ENCODE measurements at regions not wholly inside any gene's neighbourhood (a gene's known extent, or its start where the extent isn't known, plus 50 kb on each side); places are given as distances from the start of the nearest gene placed in this dataset.
"Not testable (repeated sequence)": the region's sequence is repeated elsewhere in the genome, so short reads cannot be mapped to it uniquely, and the experiment has no call there.

DNA sequence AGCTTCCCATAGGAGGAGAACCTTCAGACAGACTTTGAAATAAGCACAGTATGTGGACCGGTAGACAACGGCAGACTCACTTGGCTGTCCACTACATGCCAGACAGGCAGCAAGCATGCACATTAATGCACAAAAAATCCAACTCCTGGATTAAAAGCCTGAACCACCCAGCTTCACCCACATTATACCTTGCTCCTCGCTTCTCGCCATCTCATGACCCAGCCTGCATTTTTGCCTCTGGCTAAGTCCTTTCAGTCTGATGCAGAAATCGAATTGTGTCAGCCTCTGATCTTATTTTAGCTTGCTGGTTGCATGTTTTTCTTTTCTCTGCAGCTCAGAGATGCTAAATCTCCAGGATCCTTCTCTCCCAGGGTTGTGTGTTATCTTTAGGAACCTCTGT, 358.7 kb downstream of the RFC3 start:
- no peak for DNase-seq

DNA sequence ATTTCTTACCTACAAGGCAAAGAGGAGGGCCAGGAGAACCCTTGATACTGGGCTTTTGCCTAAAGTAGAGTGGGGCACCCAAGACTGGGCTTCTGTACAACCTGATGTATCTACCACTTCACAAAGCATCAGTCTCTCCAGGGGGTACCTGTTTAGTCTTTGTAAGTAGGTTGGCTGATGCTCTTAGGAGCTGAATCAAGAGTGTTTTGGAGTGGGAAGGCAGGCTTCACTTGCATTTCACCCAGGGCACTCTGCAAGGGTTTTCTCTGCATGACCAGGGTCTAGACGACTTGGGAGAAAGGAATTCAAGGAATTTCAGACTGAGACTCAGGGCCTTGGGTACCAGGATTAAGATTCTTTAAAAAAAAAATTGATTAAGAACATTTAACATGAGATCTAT, 361.5 kb downstream of the RFC3 start:
- no peak for DNase-seq

DNA sequence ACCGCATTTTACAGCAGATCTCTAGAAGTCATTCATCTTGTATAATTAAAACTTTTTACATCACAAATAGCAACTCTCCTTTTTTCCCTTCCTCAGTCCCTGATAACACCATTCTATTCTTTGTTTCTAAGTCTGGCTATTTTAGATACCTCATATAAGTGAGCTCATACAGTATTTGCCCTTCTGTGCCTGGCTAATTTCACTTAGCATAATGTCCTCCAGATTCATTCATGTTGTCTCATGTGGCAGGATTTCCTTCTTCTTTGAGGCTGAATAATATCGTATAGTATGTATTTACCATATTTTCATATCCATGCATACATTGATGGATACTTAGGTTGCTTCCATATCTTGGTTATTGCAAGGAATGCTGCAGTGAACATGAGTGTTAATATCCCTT, 362.0 kb downstream of the RFC3 start:
- DNase-seq = no peak

DNA sequence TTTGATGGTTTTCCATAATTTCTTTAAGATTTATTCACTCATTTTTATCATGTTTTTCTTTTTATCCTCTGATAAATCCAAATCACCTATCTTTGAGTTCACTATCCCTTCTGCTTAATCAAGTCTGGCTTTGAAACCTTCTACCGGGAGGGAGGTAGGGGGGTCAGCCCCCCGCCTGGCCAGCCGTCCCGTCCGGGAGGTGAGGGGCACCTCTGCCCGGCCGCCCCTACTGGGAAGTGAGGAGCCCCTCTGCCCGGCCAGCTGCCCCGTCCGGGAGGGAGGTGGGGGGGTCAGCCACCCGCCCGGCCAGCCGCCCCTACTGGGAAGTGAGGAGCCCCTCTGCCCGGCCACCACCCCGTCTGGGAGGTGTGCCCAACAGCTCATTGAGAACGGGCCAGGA, 363.3 kb downstream of the RFC3 start:
- DNase-seq = not testable (repeated sequence)

DNA sequence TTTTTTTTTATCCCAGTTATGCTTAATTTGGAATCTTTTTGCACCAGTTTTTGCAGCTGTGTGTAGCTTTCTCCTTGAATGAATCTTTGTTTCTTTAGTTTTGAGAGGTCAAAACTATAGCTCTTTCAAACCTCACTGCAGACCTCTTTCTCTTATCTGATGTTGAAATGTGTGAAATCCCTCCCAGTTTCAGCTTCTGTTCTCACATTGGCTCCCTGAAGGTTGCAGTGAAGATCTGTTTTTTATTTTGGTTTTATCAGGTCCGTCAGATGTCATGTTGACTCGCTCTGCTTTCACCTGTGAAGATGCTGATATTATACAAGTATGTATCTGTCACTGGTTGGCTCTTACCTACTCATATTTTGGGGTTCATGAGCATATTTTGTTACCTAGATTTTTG, 372.0 kb downstream of the RFC3 start:
- no peak for DNase-seq

DNA sequence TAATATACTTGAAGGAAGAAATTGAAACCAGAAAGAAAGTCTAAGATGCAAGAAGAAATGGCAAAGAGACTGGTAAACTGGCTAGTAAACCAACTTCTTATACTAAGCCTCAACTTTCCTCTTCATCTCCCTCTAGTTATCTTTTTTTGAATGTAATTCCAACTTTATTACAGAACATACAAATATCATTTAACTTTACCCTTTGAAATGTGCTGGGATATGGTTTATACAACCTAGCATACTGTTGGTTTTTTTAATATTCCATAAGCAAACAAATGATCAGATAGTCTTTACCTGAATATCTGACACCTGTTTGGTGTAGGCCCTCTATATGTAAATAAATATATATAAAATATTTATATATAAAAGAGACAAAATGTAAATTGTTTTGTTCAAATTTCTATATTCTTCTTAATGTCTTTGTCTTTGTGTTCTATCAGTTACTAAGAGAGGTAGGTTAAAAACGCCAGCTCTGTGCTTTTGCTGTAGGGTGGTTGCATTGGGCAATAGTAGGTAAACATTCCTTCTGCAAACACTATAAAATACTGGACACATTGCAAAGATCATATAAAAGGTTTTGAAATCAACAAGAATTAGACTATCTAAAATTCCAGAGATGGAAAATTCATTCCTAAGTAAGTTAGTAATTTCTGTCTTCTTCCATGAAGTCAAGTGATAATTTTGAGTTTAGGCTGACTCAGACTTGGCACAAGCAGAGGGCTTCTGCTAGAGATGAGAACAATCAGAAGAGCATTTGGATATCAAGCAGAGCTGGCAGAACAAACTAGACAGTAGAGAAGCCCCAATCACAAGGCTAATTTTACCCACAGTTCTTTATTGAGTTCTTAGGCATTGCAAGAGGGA, 383.3 kb downstream of the RFC3 start:
- peak; percentile 24 for DNase-seq

DNA sequence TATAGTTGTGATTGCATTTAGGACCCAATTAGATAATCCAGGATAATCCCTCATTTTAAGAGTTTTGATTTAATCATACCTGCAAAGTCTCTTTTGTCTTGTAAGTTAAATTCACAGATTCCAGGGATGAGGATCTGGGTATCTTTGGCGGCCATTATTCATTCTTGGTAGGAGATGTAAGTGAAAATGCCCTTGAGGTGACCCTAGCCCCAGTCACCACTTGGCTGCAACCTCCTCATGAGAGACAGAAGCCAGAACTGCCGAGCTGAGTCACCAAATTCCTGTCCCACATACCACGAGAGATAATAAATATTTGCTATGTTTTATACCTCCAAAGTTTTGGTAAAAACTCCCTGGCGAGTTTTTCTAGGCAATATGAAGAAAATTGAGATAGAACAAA, 389.4 kb downstream of the RFC3 start:
- no peak for DNase-seq

DNA sequence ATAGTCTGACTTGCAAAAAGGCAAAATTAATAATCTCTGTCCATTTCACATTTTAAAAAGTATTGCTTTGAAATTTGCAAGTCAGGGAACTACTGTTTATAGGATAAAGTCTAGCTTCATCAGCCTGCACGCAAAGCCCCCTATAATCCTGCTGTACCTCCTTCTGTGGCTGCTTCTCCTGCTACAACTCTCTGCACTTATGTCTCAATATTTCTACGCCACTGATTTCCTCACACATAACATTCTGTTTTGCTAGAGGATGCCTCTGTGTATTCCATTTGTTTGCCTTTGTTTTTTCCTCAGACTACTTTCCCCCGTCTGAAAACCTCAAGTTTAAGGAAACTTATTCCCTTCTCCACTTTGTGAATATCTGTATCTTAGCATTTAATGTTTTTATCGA, 389.9 kb downstream of the RFC3 start:
- DNase-seq = no peak

DNA sequence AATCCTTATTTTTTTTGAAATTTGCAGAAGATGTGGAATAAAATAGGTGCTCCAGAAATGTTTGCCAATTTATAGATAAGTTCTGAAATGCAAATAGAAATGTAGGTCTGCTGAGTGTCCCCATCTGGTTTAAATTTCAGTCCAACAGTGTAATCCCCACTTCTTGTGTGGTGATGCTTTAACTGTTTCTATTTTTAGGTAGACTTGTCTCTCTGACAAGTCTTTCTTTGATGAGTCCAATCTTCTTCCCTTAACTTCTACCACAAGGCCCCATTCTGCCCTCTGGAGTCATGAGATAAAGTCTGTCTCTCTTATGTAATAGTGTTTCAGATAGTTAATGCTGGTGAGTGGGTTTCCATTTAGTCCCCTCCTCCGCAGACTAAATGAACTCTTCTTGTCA, 390.4 kb downstream of the RFC3 start:
- DNase-seq = no peak

DNA sequence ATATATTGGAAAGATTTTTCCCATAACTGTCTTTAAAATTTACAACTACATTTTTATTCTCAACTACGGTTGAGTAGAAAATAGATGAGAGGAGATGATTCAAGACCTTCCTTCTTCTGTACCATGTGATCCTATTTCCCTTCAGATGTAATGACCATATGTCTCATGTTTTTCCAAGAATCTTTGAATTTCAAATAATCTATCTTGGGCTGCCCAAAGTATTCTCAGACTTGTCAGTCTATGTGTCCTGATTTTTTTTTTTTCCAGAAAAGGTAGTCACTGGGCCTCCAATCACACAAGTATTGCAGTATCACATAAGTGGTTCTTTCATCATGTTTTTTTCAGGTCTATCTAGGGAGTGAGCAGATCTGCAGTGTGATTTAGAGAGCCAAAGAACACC, 392.4 kb downstream of the RFC3 start:
- no peak for DNase-seq

DNA sequence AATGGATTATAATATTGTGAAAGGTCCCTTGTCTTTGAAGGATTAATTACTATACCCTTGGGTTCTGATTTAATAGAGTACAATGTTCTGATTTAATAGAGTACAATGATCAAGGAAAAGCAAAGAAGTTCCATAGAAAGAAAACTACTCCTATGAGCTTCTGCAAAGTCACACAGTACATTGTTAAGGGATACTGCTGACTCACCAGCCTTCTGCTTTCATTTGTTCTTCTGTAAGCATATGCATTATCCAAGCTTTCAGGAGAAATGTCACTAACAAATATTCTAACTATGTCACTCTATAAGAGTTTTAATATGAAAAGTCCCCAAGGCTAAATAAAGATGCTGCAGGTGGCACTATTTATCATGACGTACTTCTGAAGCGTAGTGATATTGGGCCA, 396.7 kb downstream of the RFC3 start:
- peak; percentile 19 for DNase-seq

DNA sequence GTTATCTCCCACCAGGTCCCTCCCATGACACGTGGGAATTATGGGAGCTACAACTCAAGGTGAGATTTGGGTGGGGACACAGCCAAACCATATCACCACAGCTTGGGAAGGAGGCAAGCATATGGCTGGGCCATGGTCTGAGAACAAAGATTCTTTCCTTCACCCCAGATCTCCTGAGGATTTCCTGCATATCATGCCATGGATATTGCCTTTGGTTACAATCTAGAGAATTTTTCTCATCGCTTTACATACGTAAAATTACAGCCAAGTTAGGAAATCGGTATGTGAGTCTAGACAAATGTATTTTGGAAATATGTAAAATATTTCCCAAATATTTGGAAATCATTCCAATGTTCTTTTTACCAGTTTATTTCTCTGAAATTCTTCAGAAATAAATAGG, 398.3 kb downstream of the RFC3 start:
- DNase-seq = no peak

DNA sequence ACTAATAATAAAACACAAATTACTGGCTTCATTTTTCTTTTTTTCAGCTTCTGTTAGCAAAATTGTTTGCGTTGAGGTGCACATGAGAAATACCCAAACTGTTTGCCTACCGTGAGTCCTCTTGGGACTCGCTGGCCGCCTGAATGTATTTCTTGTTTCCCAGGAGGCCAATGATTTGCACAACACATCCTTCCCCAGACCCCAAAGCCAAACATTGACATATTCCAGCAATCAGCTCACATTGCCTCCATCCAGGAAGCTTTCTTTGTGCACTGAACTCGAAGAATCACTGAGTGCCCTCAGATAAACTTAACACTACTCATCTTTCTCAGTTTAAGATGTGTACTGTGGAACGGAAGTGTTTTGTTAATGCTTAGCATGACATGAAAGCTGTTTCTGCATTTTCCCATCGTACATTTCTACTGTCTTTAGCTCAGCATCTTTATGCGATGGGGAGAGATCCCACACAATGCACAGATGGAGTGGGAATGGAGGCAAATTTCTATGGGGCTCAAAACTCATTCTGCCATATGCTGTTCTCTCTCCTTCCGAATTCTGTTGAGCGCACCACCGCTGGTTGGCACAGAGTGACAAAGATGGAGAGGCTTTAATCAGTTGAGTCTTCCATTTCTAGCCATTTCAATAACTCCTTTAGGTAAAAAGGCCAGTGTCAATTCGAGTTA, 399.5 kb downstream of the RFC3 start:
- no peak for DNase-seq

DNA sequence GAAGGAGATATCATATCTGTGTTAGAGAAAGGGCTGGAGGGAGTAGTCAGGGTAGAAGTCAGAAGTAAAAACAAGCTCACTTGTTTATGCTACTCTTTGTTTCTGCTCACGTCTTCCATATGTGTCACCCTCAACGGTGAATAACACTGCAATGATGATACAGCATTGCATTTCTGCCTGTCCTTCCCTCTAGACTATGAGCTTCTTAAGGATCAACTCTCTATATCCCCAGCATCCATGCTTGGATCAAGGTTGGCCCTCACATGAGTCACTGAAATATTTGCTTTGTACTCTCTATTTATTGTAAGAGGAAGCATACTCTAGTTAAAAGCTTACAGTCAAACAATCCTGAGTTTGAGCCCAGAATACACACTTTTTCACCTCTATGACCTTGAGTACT, 406.0 kb downstream of the RFC3 start:
- DNase-seq = peak; percentile 72

DNA sequence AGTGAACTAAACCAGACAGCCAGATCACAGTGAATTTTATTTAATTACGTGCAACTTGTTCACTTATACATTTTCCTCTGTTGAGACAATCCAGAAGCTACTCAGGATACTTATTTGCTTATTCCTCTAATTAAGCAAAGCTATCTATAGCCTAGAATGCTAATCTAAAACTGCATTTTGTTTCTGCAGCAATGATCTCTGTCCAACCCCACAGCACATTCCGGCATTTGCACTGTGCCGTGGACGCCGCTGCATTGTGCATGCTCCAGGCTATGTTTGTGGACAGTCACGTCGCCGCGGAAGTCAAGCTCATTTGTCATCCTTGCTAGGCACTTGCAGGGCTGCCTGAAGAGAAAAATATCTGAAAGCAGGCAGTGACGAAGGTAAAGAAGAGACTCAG, 406.9 kb downstream of the RFC3 start:
- DNase-seq = no peak

DNA sequence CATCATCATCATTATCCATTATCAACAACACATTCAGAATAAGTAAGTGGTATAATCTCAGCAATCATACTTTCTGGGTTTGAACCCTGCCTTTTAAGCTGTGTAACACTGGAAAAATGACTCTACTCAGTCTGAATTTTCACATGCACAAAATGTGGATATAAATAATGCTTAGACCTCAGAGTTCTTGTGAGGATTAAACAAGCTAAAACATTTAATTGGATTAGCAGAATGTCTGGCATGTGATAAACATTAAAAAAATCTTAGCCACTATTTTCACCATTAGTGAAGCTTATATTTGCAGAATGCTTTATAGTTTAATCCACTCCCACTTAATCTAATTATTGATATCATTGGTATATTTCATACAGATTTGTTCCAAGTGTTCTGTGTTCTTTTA, 412.3 kb downstream of the RFC3 start:
- DNase-seq = no peak

DNA sequence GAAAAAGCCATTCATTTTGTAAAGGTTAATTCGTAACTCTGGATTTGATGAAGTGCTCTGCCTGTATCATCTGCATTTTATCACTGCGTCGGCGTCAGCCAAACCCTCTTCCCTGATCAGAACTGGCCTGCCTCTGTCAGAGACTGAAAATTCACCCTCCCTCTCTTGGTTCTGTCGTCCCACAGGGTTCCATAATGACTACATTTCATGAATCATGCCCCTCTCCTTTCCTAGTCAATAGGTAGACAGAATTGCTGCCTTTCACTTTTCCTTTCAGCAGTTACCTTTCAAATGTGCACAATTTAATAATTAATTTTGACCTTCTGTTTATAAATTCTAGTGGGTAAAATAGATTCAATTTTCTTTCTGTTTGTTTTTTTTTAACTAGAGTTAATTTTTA, 423.4 kb downstream of the RFC3 start:
- DNase-seq = no peak

DNA sequence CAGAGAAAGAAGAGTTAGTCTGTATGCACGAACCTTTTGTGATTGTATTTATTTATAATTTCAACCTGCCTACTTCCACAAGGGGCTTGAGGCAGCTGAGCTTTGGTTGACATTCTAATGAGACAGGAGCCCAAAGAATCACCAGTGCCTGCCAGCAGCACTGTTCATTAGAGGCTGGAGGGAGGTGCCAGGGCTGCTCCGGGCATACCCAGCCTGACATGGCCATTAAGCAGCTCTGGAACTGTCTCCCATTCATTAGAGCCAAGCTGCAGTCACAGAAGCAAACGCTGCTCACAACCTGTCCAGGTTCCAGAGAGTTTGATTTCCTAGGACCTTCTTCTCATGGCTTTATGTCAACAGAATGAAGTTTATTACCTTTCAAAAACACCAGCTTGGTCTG, 425.5 kb downstream of the RFC3 start:
- DNase-seq = no peak

DNA sequence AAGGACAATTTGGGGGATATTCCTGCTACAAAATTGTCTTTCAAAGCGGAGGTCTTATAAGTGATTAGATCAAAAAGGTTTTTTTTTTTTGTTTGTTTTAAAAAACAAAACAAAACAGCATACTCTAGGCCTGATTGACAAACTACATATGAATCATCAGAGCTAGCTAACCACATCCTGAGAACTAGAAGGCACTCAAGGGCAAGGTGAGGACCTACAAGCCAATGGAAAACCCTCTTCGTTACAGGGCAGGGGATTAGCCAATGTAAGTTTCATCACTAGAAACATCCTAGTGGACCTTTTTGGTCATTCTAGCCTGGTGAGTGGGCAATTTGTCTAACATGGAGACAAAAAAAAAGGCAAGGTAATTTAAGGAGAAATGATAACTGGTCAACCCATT, 428.6 kb downstream of the RFC3 start:
- peak; percentile 81 for DNase-seq

DNA sequence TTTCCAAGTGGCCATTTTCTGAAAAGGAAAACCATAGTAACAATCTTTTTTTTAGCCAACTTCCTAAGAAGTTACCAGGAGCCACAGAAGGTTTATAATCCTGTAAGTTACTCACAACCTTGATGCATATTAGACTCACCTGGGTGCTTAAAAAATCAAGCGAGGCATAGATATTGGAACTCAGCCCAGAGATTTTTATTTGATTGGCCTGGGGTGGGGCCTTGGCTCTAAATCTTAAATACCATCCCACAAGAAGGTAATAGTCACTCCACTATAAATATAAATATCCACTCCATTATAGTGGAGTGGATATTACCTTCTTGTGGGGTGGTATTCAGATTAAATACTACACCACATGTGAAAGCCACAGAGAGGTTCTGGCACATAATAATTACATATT, 429.6 kb downstream of the RFC3 start:
- DNase-seq = no peak

DNA sequence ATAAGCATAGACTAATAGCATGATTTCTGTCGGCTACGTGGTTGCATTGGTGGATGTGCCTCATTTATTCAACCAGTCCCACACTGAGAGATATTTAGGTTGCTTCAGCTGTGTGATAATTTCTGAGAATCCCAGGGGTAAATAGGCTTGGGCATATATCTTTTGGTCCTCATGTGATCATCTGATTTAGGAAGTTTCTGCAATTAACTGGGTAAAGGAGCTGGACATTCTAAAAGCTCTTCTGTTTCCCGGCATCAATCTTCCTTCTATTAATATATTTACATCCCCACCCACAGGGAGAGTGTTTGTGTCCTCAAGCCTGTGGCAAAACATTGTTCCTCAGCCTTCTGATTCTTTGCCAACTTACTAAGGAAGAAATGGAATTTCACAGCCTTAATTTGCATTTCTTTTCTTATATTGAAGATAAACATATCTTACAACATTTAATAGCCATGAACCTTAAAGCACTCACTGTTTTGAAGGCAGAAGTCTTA, 431.6 kb downstream of the RFC3 start:
- DNase-seq = no peak

DNA sequence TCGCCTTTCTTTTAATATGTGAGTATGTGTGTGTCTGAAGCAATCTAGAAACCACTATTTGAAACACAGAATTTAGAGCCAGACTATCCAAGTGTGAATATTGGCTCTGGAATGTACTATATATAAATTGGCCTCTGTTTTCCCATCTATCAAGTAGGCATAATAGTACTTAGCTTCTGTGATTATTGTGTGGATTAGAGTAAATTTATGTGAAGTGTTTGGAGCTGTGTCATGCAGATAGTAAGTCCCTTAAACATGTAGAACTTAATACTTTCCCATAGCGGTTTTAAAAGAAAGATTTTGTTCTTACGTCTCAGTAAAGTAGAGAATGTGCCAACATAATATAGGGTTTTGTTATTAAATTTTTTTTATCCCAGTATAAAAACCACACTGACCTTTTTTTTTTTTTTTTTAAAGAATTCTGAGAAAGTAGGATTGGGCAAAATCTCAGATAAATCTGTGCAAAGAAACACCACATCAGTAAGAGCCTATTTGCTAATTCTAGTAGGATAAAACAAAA, 432.3 kb downstream of the RFC3 start:
- no peak for DNase-seq

DNA sequence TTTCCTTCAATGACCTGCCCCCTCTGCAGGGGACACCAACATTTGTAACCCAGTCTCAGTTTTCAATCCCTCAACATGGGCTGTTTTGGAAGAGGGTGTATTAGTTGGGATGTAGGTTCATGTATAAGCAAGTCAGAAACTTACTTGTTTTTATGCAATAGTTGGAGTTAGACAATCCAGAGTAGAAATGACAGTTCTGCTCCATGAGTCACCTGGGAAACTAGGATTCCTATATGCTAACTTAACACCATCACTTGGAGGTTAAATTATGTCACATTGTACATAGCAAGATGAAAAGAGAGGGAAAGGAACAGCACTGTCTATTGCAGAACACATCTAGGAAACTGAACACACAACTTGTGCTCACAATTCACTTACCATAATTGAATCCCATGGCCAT, 436.4 kb downstream of the RFC3 start:
- DNase-seq = no peak

DNA sequence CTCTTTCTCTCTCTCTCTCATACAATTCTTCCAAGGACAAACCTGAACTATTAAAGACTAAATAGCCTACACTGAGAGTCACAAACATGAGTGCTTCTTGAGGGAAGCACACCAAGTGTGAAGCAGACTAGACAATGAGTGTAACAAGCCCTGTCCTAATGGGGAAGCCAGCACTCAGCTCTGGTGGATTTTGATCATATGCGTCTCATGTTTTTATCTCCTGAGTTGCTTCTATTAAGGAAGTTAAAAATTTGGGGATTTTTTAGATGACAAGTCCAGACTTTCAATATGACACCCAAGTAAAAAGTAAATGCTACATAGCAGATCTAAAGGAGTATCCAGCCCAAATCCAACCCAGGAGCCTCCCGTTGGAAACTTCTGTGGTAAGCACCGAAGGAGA, 437.8 kb downstream of the RFC3 start:
- no peak for DNase-seq
